CD4-positive, alpha-beta T cell treated with Interleukin-2 at 100 ng/mL for 4 hours (primary cell): ENCODE measurements at regions not wholly inside any gene's neighbourhood (a gene's known extent, or its start where the extent isn't known, plus 50 kb on each side); places are given as distances from the start of the nearest gene placed in this dataset.
"Not testable (repeated sequence)": the region's sequence is repeated elsewhere in the genome, so short reads cannot be mapped to it uniquely, and the experiment has no call there.

Experiments used
- DNase-seq: peaks from one replicate; pipeline ENCODE4 v3.0.0-alpha.2; 2020; ENCODE audit warnings: low spot score

GRCh38 chr9:31445960-31446359 lies 938.5 kb upstream of the ACO1 start:
- DNase-seq: no peak

GRCh38 chr9:31467075-31467474 lies 917.4 kb upstream of the ACO1 start:
- no peak for DNase-seq

- DNase-seq: no peak
These were observed 914.4 kb upstream of the ACO1 start for GRCh38 chr9:31470051-31470450.

GRCh38 chr9:31471010-31471409 lies 913.4 kb upstream of the ACO1 start:
- DNase-seq: no peak

- no peak for DNase-seq
These were observed 897.8 kb upstream of the ACO1 start for GRCh38 chr9:31486630-31487029.

- DNase-seq: no peak
These were observed 893.8 kb upstream of the ACO1 start for GRCh38 chr9:31490551-31491106.

GRCh38 chr9:31492229-31492628 lies 892.2 kb upstream of the ACO1 start:
- no peak for DNase-seq

GRCh38 chr9:31500422-31500821 lies 884.0 kb upstream of the ACO1 start:
- no peak for DNase-seq

- peak; percentile 13 for DNase-seq
These were observed 865.4 kb upstream of the ACO1 start for GRCh38 chr9:31519011-31519410.

- DNase-seq: no peak
These were observed 865.0 kb upstream of the ACO1 start for GRCh38 chr9:31519424-31519823.

- DNase-seq: no peak
These were observed 864.6 kb upstream of the ACO1 start for GRCh38 chr9:31519826-31520225.

GRCh38 chr9:31520301-31521085 lies 864.0 kb upstream of the ACO1 start:
- DNase-seq: no peak

GRCh38 chr9:31535651-31536050 lies 848.8 kb upstream of the ACO1 start:
- DNase-seq: no peak

- DNase-seq: no peak
These were observed 848.0 kb upstream of the ACO1 start for GRCh38 chr9:31536471-31536870.

GRCh38 chr9:31541721-31542281 lies 842.6 kb upstream of the ACO1 start:
- no peak for DNase-seq

GRCh38 chr9:31542384-31543055 lies 841.9 kb upstream of the ACO1 start:
- DNase-seq: peak; percentile 47

GRCh38 chr9:31554941-31555340 lies 829.5 kb upstream of the ACO1 start:
- no peak for DNase-seq

- no peak for DNase-seq
These were observed 827.6 kb upstream of the ACO1 start for GRCh38 chr9:31556667-31557463.

- not testable (repeated sequence) for DNase-seq
These were observed 812.3 kb upstream of the ACO1 start for GRCh38 chr9:31572190-31572589.

GRCh38 chr9:31573561-31573960 lies 810.9 kb upstream of the ACO1 start:
- DNase-seq: no peak

- DNase-seq: no peak
These were observed 810.3 kb upstream of the ACO1 start for GRCh38 chr9:31574006-31574765.
